GDM1 (cell line): ENCODE measurements at regions not wholly inside any gene's neighbourhood (a gene's known extent, or its start where the extent isn't known, plus 50 kb on each side); places are given as distances from the start of the nearest gene placed in this dataset.
"Not testable (repeated sequence)": the region's sequence is repeated elsewhere in the genome, so short reads cannot be mapped to it uniquely, and the experiment has no call there.

Source experiments
- DNase-seq: peaks from one replicate; lab custom pipeline; 2025; lab: John Stamatoyannopoulos, UW

DNA sequence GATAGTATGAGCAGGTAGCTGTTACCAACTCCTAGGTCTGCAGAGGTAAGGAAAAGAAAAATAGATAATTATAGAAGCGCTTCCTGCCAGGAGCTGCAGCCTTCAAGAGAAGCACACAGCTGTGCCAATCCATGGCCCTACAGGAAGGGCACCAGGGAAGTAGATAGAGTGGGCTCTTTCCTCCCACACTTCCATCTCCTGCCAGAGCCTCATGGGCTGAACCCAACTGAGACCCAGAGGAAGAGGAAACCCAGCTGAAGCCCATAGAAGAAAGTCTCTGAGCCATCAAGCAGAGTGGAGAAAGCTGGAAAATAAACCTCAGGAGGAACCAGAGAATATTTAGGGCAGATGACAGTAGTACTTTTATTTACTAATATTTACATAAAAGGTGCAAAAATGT lies 146.7 kb upstream of the ATXN1 start:
- no peak for DNase-seq

DNA sequence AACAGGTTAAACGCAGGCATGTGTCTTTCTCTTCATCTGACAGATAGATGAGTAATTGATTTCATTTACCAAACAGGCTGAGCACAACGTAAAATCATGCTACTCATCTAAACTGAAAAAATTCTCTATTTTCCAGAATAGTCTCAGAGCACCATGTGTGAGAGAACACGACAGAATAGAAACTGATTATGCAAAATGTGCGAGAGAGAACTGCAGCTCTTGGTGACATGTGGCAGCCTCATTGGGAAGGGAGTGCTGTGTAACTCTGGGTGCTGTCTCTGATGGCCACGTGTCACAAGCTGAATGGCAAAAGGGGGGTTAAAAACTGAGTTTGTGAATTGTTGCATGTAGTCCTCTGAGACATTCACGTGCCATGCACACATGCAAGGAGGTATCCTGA lies 143.7 kb upstream of the ATXN1 start:
- no peak for DNase-seq

DNA sequence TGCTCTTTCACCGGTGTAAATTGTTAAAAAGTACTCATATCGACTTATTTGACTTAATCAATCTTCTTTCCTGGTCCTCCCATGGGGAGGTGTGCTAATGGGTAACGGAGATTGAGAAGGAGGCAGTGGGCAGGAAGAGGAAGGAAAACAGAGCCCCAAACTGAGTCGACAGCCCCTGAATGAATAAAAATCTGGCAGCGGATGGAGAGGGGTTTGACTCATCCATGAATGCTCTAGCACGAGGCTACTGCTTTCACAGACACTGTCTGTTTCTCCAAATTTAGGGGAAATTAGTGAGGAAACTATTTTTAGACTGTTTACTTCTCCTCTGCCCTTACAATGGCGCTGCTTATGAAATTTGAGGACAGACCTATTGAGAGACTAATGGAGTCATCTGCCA lies 142.2 kb upstream of the ATXN1 start:
- DNase-seq, result no peak

DNA sequence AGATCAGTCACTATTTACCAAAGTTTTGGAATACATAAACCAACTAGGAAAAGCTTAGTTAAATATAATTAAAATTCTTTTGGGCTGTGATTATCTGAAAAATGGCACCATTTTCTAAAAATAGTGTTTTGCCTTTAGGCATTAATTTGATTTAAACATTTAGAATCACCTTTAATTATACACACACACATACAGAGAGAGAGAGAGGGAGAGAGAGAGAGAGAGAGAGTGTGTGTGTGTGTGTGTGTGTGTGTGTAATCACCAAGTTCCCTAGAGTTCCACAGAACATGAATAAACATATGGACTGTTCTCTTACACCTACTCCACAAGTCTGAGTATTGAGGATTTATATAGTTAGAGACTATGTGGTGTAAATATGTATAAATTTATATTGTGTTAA lies 141.2 kb upstream of the ATXN1 start:
- no peak for DNase-seq

DNA sequence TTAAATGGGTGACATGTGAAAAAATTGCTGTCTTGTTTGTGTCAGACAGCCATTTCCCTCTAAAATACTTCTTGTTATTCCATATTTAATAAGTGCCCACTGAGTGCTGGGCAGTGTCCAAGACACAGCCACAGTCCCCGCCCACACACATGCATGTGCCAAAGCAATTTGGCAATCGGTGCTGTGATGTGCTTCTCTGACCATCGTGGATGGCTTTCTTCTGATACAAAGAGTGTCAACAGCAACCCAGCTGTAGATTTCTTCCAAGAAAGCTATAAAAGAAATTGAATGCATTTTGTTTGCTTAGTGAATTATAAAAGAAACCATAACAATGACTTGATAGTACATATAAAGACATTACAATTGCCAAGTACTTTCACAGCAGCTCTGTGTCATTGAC lies 140.5 kb upstream of the ATXN1 start:
- no peak for DNase-seq

DNA sequence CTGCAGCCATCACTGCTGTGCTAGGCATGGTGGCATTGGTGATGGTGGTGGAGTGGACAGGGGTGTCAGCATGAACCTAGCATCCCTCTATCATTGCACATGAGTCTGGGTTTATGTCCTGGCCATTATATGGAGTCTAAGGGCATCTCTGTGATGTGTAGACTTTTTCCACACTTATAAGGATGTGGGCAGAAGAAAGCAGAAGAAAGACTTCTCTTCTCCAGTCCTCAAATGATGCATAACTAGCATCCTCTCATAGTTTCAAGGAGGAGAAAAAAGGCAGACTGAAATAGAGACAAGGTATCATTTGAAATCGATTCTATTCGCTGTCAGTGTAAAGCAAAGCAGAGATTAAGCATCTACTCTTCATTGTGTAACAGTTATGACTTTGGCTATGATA lies 140.0 kb upstream of the ATXN1 start:
- no peak for DNase-seq

DNA sequence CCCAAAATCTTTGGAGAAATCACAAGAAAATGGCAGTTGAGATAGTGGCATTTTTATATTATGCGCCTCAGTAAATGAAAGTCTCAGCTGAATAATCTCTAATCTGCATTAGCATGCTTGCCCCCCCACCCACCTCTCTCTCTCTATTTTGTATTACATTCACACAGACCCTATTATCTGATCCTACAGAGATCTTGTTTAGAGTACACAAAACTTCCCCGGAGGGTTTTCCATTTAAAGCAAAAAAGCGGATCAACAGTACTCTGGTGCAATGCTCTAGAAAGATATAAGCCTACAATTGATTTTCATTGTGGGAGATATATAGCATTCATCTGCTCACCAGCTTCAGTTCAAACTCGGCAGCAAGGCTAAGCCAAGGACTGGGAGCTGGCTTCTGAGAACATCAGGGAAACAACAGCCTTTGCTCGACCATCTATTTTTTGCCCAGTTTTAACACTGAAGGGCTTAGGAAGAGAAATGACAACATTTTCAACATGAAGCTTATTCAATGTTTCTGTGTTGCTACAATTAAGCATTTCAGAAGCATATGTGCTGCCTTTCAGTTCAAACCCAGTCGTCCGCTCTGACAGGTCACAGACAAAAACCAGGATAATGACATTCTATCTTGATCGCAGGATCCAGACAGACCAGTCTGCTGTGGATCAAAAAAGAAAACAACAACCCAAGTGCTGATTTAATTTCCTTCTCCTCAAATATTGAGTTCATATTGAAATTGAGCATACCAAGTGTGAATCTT lies 137.6 kb upstream of the ATXN1 start:
- no peak for DNase-seq

DNA sequence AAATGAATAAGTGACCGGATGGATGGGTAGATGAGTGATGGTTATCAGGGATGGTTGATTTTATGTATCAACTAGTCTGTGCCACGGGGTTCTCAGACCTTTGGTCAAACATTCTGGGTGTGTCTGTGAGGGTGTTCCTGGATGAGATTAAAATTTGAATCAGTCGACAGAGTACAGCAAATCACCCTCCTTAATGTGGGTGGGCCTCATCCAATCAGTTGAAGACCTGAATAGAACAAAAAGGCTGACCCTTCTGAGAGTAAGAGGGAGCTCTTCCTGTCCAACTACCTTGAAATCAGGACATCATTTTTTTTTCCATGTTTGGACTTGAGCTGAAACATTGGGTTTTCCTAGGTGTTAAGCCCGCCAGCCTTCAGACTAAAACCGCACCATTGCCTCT lies 136.4 kb upstream of the ATXN1 start:
- DNase-seq, result no peak

DNA sequence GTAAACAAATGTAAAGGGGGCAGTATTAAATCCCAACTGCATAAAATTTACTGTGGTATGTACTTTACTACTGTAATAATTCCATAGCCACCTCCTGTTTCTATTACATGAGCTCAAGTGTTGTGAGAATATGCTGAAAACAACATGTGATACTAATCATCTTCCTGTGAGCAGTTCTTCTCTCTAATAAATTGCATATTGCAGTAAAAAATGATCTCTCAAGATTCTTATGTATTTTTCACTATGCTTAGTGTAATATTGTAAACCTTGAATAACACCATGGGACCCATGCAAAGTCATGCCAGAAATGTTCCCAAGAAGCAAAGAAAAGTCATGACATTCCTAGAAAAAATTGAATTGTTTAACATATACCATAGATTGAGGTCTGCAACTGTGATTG lies 133.0 kb upstream of the ATXN1 start:
- no peak for DNase-seq

DNA sequence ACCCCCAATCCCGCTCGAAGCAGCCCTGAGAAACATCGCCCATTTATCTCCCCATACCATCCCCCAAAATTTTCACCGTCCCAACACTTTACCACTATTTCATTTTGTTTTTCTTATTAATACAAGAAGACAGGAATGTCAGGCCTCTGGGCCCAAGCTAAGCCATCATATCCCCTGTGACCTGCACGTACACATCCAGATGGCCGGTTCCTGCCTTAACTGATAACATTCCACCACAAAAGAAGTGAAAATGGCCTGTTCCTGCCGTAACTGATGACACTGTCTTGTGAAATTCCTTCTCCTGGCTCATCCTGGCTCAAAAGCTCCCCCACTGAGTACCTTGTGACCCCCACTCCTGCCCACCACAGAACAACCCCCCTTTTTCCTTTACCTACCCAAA lies 129.8 kb upstream of the ATXN1 start:
- DNase-seq, result not testable (repeated sequence)

DNA sequence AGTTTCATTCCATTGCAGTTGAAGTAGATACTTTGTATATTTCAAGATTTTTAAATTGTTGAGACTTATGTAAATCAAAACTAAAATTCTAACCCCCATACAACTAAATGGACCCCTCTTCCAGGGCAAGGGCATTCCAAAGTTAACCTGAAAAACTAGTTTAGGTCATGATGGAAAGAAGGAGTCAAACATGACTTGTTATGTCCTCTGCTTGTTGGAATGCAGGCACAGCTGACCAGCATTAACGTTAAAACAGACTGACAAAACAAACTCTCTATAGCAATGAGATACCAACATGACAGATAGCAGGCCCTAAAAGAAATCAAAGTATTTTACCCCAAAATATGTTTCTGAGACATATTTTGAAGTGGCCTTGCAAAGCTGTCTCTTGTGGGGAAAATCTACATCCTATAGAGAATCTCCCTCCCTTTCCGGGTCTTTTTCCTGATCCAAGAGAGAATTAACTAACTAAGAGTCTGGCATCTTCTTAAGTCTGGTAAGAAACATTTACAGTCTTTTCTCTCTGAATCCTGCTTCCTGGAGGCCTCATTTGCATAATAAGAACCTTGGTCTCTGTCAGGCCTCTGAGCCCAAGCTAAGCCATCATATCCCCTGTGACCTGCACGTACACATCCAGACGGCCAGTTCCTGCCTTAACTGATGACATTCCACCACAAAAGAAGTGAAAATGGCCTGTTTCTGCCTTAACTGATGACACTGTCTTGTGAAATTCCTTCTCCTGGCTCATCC lies 124.3 kb upstream of the ATXN1 start:
- DNase-seq, result no peak

DNA sequence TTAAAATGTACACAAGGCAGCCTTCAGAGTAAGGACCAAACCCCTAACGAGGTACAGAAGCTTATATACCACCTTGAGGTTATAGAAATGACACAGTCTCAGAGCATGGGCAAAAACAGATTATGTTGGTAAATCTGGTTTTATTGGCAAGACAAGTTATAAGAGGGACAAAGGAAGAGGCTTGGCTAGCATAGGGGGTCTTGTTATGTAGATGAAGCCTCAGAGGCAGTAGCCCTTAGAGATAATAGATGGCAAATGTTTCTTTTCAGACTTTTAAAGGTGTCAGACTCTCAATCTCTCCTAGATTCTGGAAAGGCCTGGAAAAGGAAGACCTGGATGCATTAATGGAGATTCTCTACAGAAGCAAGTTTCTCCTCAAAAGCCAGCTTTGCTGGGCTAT lies 123.3 kb upstream of the ATXN1 start:
- no peak for DNase-seq

DNA sequence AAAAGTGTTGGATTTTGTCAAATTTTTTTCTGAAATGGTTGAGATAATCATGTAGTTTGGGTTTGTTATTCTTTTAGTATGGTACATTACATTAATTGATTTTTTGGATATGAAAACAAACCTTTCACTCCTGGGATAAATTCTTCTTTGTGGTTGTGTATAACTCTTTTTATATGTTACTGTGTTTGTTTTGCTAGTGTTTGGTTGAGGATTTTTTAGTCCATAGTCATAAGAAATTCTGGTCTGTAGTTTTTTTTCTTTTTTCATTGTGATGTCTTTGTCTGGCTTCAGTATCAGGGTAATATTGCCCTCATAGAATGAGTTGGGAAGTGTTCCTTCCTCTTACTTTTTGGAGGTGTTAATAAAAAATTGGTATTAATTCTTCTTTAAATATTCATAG lies 122.2 kb upstream of the ATXN1 start:
- DNase-seq, result no peak

DNA sequence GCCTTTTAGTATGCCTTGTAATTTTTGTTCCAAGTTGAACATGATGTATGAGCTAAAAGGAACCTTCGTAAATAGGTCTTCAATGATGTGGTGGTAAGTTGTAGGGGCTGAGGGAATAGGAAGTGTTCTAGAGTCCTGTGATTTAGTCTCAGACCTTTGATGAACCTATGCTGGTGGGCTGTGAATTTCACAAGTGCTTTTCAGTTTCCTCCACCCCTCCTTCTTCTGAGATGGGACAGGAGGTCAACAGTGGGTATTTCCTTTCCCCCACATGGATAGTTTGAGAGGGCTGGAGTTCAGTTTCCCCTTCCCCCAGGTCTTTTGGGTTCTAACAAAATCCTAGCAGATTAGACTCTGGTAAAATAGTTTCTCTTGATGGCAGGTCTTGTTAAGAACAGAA lies 121.0 kb upstream of the ATXN1 start:
- DNase-seq, result no peak

DNA sequence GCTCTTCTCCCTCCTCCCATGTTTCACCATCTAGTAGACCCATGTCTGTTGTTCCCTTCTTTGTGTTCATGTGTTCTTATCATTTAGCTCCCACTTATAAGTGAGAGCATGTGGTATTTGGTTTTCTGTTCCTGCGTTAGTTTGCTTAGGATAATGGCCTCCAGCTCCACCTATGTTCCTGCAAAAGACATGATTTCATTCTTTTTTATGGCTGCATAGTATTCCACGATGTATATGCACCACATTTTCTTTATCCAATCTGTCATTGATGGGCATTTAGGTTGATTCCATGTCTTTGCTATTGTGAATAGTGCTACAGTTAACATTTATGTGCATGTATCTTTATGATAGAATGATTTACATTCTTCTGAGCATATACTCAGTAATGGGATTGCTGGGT lies 115.6 kb upstream of the ATXN1 start:
- DNase-seq, result not testable (repeated sequence)

DNA sequence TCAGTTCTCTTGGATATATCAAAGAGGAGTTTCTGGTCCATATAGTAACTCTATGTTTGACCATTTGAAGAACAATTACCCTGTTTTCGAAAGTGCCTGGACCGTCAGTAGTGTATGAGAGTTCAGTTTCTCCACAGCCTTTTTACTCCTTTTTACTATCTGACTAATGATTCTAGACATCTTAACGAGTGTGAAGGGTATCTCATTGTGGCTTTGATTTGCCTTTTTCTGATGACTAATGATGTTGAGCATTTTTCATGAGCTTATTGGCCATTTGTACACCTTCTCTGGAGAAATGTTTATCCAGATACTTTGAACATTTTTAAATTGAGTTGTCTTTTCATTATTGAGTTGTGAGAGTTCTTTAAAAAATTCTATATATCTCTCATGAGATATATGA lies 114.9 kb upstream of the ATXN1 start:
- no peak for DNase-seq

DNA sequence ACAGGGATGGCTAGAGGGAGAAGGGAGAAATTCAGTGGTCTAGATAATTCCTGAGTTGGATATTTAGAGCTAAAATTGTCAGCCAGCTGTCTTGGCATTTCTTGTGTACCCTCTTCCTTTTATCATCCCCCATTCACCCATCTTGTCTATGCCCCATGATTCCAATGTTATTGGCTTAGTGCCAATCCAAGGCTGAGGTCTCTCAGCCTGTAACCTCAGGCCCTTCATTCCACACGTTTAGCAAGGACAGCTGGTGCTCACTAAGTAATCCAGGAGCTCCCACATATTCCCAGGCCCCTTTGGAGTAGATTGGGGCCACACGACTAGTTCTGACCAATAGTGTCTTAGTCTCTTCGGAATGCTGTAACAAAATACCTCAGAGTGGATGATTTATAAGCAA lies 112.4 kb upstream of the ATXN1 start:
- no peak for DNase-seq

DNA sequence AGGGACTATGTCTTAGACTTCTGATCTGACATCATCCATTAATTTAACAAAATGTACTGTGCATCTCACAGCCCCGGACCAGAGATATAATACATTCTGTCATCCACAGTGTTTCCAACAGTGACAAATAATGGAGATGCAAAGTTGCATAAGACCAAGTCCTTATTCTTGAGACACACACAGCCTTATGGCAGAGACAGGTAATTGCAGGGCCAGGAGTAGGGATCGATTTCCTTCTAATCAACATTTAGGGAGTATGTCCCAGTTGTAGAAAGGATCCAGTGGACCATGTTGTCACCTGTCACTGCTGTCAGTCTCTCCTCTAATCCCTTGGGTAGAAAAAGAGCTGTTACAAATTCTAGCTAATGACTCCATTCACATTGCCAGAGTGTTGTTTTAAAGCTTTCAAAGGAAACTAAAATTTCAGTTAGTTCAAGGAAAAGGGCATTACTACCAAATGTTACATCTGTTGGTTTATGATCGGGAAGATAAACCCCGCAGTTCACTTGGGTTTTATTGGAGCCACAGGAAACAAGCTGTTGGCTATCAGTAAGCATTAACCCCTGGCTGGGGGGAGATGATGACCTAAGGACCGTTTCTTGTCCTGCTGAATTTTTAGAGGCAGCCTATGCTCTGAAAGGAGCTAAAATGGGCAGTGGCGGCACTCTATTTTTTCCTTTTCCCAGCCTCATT lies 111.4 kb upstream of the ATXN1 start:
- DNase-seq, result no peak

DNA sequence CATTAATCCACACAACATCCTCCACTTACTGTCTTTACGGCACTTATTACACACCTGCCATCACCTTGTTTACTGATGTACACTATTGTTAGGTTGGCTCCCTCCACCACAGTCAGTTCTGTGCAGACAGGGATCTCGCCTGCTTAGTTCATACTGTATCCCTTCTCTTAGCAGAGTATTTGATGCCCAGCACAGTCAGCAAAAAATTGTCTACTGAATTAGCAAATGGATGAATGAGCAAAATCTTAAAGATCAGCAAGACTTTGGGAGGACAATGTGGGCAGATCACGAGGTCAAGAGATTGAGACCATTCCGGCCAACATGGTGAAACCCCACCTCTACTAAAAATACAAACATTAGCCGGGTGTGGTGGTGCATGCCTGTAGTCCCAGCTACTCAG lies 109.8 kb upstream of the ATXN1 start:
- DNase-seq, result no peak

DNA sequence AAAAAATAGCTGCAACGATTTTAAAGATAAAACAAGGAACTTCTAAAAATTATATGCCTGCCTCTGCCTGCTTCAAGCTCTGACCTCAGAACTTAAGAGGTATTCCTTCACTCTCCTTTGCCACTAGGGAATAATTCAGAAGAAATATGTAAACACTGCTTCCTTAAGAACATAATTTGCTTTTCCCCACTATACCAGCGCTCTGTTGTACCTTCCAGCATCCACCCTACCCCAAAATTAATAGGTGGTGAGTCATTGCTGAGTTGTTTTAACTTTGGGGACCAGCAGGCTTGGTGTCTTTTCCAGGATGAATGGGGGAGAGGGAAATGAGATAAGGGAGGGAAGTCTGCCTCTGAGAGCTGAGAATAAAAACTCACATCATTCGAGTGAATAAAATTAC lies 107.7 kb upstream of the ATXN1 start:
- DNase-seq, result no peak

DNA sequence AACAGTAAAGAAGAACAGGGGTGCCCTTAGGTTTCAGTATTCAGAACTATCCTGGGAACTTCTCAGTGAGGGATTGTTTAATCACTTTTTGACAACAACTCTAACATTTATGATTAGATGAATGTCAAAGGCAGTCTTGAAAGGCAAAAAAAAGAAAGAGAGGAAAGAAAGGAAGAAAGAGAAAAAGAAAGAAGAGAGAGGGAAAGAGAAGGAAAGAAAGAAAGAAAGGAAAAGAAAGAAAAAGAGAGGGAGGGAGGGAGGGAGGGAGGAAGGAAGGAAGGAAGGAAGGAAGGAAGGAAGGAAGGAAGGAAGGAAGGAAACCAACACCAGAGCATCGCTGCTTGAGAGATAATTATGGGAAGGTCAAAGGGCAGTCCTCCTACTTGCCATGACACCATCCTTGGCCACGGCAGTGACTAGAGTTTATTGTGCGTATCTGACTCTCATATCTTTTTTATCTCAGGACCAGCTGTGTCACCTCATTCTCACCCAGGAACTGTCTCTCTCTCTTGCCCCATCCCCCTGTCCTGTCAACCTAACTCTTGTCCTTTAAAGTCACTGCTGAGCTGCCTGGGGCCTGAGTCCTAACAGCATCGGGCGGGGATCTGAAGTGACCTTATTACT lies 96.8 kb upstream of the ATXN1 start:
- DNase-seq, result no peak

DNA sequence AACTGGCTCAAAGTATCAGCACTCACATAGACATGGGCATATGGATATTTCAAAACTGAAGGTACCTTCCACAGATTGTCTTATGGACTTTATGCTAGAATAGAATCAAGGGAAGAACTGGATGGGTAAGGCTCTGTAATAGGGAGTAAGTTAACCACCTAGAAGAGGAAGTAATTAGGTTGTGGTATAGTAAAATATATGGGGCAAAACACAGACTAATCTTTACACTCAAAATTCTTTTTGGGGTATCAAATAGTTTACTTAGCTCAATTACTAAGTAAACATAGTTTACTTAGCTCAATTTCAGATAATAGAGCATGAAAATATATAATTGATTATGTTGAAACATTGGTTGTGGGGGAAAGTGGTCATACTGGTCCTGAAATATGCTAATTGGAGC lies 94.2 kb upstream of the ATXN1 start:
- no peak for DNase-seq

DNA sequence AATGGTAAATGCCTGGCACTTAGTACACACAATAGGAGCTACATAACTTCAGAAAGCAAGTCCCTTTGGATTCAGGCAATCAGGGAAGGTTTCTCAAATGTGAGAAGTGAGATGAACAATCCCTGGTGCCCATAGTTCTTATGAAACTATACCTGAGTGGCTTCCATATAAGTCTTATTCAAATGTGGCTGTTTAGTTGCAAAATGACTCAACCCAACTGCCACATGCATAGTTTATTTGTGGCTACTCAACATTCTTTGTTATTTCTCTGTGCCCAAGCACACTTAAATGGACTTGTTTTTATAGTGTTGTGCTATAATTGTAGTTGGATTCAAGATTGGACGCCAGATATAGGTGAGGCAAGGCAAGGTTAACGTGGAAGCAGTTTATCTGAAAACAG lies 93.7 kb upstream of the ATXN1 start:
- no peak for DNase-seq
